ENCODE measurements at regions not wholly inside any gene's neighbourhood (a gene's known extent, or its start where the extent isn't known, plus 50 kb on each side); places are given as distances from the start of the nearest gene placed in this dataset.

- DNase-seq (ENCODE audit: low spot score): no peak
These were observed 213.9 kb downstream of the PRDM9 start for GRCh38 chr5:23721336-23721735.

GRCh38 chr5:23727271-23727670 is 219.9 kb downstream of the PRDM9 start:
- DNase-seq (ENCODE audit: low spot score): peak; percentile 32

- DNase-seq (ENCODE audit: low spot score): peak; percentile 4
These were observed 222.6 kb downstream of the PRDM9 start for GRCh38 chr5:23730023-23730422.

- DNase-seq (ENCODE audit: low spot score): no peak
These were observed 232.6 kb downstream of the PRDM9 start for GRCh38 chr5:23740029-23740428.

GRCh38 chr5:23742701-23743100 is 235.3 kb downstream of the PRDM9 start:
- DNase-seq (ENCODE audit: low spot score): no peak

GRCh38 chr5:23755906-23756305 is 248.5 kb downstream of the PRDM9 start:
- DNase-seq (ENCODE audit: low spot score): no peak

- no peak for DNase-seq (ENCODE audit: low spot score)
These were observed 249.4 kb downstream of the PRDM9 start for GRCh38 chr5:23756779-23757178.

GRCh38 chr5:23763170-23763569 is 255.8 kb downstream of the PRDM9 start:
- DNase-seq (ENCODE audit: low spot score): no peak

- no peak for DNase-seq (ENCODE audit: low spot score)
These were observed 269.3 kb downstream of the PRDM9 start for GRCh38 chr5:23776684-23777083.

- peak; percentile 2 for DNase-seq (ENCODE audit: low spot score)
These were observed 292.9 kb downstream of the PRDM9 start for GRCh38 chr5:23800307-23800706.

GRCh38 chr5:23820765-23821471 is 313.5 kb downstream of the PRDM9 start:
- peak; percentile 3 for DNase-seq (ENCODE audit: low spot score)

- no peak for DNase-seq (ENCODE audit: low spot score)
These were observed 316.1 kb downstream of the PRDM9 start for GRCh38 chr5:23823521-23823920.

GRCh38 chr5:23825196-23825595 is 317.8 kb downstream of the PRDM9 start:
- no peak for DNase-seq (ENCODE audit: low spot score)

- DNase-seq (ENCODE audit: low spot score): no peak
These were observed 332.7 kb downstream of the PRDM9 start for GRCh38 chr5:23840083-23840482.

GRCh38 chr5:23864786-23865185 is 357.4 kb downstream of the PRDM9 start:
- no peak for DNase-seq (ENCODE audit: low spot score)

- DNase-seq (ENCODE audit: low spot score): no peak
These were observed 370.4 kb downstream of the PRDM9 start for GRCh38 chr5:23877847-23878246.

- DNase-seq (ENCODE audit: low spot score): no peak
These were observed 377.1 kb downstream of the PRDM9 start for GRCh38 chr5:23884405-23885031.

GRCh38 chr5:23893561-23893960 is 386.2 kb downstream of the PRDM9 start:
- no peak for DNase-seq (ENCODE audit: low spot score)

- no peak for DNase-seq (ENCODE audit: low spot score)
These were observed 388.2 kb downstream of the PRDM9 start for GRCh38 chr5:23895614-23896013.

- DNase-seq (ENCODE audit: low spot score): no peak
These were observed 423.6 kb downstream of the PRDM9 start for GRCh38 chr5:23930985-23931384.

GRCh38 chr5:23951261-23951928 is 444.0 kb downstream of the PRDM9 start:
- DNase-seq (ENCODE audit: low spot score): peak; percentile 0

GRCh38 chr5:23963449-23963848 is 456.0 kb downstream of the PRDM9 start:
- no peak for DNase-seq (ENCODE audit: low spot score)

GRCh38 chr5:23977365-23977764 is 470.0 kb downstream of the PRDM9 start:
- no peak for DNase-seq (ENCODE audit: low spot score)
